ENCODE measurements at regions not wholly inside any gene's neighbourhood (a gene's known extent, or its start where the extent isn't known, plus 50 kb on each side); places are given as distances from the start of the nearest gene placed in this dataset.

DNA sequence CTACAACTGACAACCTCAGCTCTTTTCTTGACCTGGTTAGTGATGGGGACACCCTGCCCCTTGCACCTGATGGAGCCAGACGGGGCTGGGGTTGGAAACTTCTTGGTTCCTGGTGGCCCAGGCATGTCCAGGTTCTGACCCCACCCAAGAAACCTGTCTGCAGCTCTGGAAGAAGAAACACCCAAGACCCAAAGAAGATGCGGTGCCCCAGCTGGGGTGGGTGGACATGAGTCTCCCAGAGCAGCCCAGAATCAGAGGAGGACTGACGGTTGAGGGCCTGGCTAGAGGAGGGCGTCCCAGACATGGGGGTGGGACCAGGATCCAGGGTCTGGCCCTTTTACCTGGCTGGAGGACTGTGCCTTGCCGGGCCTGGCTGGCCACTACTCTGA lies 202.4 kb downstream of the GLRX3 start:
- H3K9ac ChIP-seq (ENCODE audit: low read length): no peak overlapping the region
- H2AFZ ChIP-seq (ENCODE audit: low read length): no peak overlapping the region
- ChIA-PET CTCF (no interaction called here), POLR2A (ENCODE audit: unreplicated experiment) (no interaction called here)
- H3K9me2 ChIP-seq (replicated peaks; ENCODE audit: low read length): no peaks in the 10 kb centered on the region
- H4K20me1 ChIP-seq (ENCODE audit: low read length): no peaks in the 10 kb centered on the region
- DNase-seq: no peak
- ATAC-seq: no peak
- no peaks in the 10 kb centered on the region for H3K9me3 ChIP-seq (ENCODE audit: low read length)
- H3K27ac ChIP-seq (ENCODE audit: low read length): no peak overlapping the region
- intact Hi-C loops (cut with micrococcal nuclease): no loop called here
- no peak overlapping the region for H3K4me3 ChIP-seq (ENCODE audit: low read length)
- H3K4me1 ChIP-seq (ENCODE audit: insufficient read depth, low read length): no peaks in the 10 kb centered on the region
- no peaks in the 10 kb centered on the region for H3K27me3 ChIP-seq (ENCODE audit: low read length)
- TF ChIP-seq, protein P1, sequence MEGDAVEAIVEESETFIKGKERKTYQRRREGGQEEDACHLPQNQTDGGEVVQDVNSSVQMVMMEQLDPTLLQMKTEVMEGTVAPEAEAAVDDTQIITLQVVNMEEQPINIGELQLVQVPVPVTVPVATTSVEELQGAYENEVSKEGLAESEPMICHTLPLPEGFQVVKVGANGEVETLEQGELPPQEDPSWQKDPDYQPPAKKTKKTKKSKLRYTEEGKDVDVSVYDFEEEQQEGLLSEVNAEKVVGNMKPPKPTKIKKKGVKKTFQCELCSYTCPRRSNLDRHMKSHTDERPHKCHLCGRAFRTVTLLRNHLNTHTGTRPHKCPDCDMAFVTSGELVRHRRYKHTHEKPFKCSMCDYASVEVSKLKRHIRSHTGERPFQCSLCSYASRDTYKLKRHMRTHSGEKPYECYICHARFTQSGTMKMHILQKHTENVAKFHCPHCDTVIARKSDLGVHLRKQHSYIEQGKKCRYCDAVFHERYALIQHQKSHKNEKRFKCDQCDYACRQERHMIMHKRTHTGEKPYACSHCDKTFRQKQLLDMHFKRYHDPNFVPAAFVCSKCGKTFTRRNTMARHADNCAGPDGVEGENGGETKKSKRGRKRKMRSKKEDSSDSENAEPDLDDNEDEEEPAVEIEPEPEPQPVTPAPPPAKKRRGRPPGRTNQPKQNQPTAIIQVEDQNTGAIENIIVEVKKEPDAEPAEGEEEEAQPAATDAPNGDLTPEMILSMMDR (conservative IDR thresholded peaks at IDR 0.05; ENCODE audit: low read depth, low read length): no peak
- TF ChIP-seq EZH2phosphoT487 (IDR thresholded peaks at IDR 0.05; ENCODE audit: borderline replicate concordance, low read length): no peak
- no peak for TF ChIP-seq EZH2 (IDR thresholded peaks at IDR 0.05; ENCODE audit: low read length, unreplicated experiment)
- no peaks in the 10 kb centered on the region for H3F3A ChIP-seq (ENCODE audit: low read length, unreplicated experiment)
- no peaks in the 10 kb centered on the region for H3K36me3 ChIP-seq (ENCODE audit: low read depth, low read length)
- no TSS peak for BruUV-seq (replicated peaks)
- H3K79me2 ChIP-seq (ENCODE audit: low read length): no peaks in the 10 kb centered on the region
- H3K4me2 ChIP-seq (ENCODE audit: low read length): no peak overlapping the region

DNA sequence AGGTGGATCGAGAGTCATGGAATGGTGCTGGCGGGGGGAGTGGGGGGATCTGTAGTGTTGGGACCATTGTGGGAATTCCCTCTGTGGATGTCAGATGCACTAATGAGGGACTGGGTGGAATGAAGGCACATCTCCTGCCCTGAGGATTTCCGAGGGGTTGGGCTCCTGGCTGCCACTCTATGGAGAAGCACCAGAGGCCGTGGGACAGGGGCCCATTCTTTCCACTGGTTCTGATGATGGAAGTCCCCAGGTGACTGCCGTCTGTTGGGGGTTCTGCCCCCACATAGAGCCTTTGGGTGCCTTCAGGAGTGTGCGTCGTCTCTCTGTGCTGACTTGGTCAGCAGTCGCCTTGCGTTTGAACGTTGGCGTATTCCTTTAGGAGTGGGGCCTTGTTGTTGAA lies 202.9 kb downstream of the GLRX3 start:
- Histone ChIP-seq H3K4me3 (ENCODE audit: low read length) (no peak overlapping the region), H4K20me1 (ENCODE audit: low read length) (no peaks in the 10 kb centered on the region), H3K79me2 (ENCODE audit: low read length) (no peaks in the 10 kb centered on the region), H3F3A (ENCODE audit: low read length, unreplicated experiment) (no peaks in the 10 kb centered on the region), H3K9me2 (replicated peaks; ENCODE audit: low read length) (no peaks in the 10 kb centered on the region), H3K27me3 (ENCODE audit: low read length) (no peaks in the 10 kb centered on the region), H3K9ac (ENCODE audit: low read length) (no peak overlapping the region), H3K4me2 (ENCODE audit: low read length) (no peak overlapping the region), H2AFZ (ENCODE audit: low read length) (no peak overlapping the region), H3K9me3 (ENCODE audit: low read length) (no peaks in the 10 kb centered on the region), H3K4me1 (ENCODE audit: insufficient read depth, low read length) (no peaks in the 10 kb centered on the region), H3K36me3 (ENCODE audit: low read depth, low read length) (no peaks in the 10 kb centered on the region), H3K27ac (ENCODE audit: low read length) (no peak overlapping the region)
- no peak for TF ChIP-seq EZH2 (IDR thresholded peaks at IDR 0.05; ENCODE audit: low read length, unreplicated experiment)
- TF ChIP-seq, protein P1 (conservative IDR thresholded peaks at IDR 0.05; ENCODE audit: low read depth, low read length): no peak
- TF ChIP-seq EZH2phosphoT487 (IDR thresholded peaks at IDR 0.05; ENCODE audit: borderline replicate concordance, low read length): no peak
- BruUV-seq (replicated peaks): no TSS peak
- DNase-seq (no peak), ATAC-seq (no peak)
- CTCF ChIA-PET: no interaction called here
- intact Hi-C loops (cut with micrococcal nuclease): no loop called here
- POLR2A ChIA-PET (ENCODE audit: unreplicated experiment): no interaction called here

DNA sequence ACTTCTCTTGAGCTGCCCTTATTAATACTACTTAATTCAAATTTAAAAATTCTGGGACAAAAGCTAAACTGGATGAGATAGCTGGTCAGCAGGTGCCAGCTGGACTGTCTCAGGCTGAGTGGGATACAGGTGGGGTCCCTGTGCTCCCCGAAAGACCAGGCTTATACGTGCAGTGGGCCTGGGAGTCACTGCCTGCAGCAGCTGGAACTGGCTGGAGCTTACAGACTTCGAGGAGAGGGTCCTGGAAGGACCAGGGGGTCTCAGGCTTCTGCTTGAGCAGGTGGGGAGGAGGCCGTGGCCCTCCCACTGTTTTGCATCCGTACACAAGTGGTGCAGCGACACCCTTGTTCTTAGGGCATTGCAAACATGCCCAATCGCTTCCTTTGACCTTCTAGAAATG lies 203.7 kb downstream of the GLRX3 start:
- Histone ChIP-seq H3K4me1 (ENCODE audit: insufficient read depth, low read length) (no peaks in the 10 kb centered on the region), H3K4me3 (ENCODE audit: low read length) (no peak overlapping the region), H3F3A (ENCODE audit: low read length, unreplicated experiment) (no peaks in the 10 kb centered on the region), H2AFZ (ENCODE audit: low read length) (no peak overlapping the region), H3K9ac (ENCODE audit: low read length) (no peak overlapping the region), H3K9me3 (ENCODE audit: low read length) (no peaks in the 10 kb centered on the region), H3K4me2 (ENCODE audit: low read length) (no peak overlapping the region), H3K27me3 (ENCODE audit: low read length) (no peaks in the 10 kb centered on the region), H3K36me3 (ENCODE audit: low read depth, low read length) (no peaks in the 10 kb centered on the region), H3K79me2 (ENCODE audit: low read length) (no peaks in the 10 kb centered on the region), H3K27ac (ENCODE audit: low read length) (no peak overlapping the region), H4K20me1 (ENCODE audit: low read length) (no peaks in the 10 kb centered on the region), H3K9me2 (replicated peaks; ENCODE audit: low read length) (no peaks in the 10 kb centered on the region)
- no TSS peak for BruUV-seq (replicated peaks)
- no peak for DNase-seq
- intact Hi-C loops (cut with micrococcal nuclease): no loop called here
- ATAC-seq: no peak
- TF ChIP-seq EZH2 (IDR thresholded peaks at IDR 0.05; ENCODE audit: low read length, unreplicated experiment): no peak
- no peak for TF ChIP-seq EZH2phosphoT487 (IDR thresholded peaks at IDR 0.05; ENCODE audit: borderline replicate concordance, low read length)
- TF ChIP-seq, protein P1 (conservative IDR thresholded peaks at IDR 0.05; ENCODE audit: low read depth, low read length): no peak
- ChIA-PET CTCF (no interaction called here), POLR2A (ENCODE audit: unreplicated experiment) (no interaction called here)
